ENCODE measurements at regions not wholly inside any gene's neighbourhood (a gene's known extent, or its start where the extent isn't known, plus 50 kb on each side); places are given as distances from the start of the nearest gene placed in this dataset.
"Not testable (repeated sequence)": the region's sequence is repeated elsewhere in the genome, so short reads cannot be mapped to it uniquely, and the experiment has no call there.

DNA sequence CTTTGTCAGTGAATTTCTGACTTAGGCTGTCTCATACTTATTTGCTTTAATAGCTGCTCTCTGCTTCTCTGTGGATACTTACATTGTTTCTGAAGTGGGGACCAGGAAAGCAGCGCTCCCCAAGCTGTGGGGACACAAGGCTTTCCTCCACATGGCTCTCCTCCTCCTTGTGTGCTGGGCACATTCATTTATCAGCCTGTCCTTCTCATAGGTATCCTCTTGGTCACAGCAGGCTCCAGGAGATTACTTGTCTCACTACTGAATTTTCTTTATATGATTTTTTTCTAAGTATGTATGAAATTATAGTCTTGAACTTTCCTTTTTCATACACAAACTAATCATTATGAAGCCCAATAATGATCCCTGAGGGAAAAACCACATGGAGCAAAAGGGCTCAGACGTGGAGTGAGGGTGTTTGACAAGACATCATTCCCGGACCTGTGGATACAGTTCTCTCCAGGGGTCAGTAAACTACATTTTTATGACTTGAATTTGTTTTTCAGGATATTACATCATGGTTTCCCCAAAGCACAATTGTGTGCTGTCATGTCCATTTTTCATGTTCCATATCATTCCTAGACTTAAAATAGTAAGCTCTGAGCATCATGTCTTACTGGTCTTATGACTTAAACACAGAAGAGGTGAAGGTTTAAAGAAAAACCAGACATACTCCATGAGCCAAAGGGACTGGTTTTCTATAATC is 234.5 kb downstream of the PCSK1 start:
- H3K36me3 ChIP-seq (ENCODE audit: insufficient read depth, low read length) = no peaks in the 10 kb centered on the region
- no peak overlapping the region for H2AFZ ChIP-seq (ENCODE audit: low read depth, low read length)
- H3K4me1 ChIP-seq (ENCODE audit: insufficient read depth, low read length) = no peaks in the 10 kb centered on the region
- no peaks in the 10 kb centered on the region for H3K27me3 ChIP-seq (ENCODE audit: insufficient read depth, low read length)
- no peaks in the 10 kb centered on the region for H3K9me3 ChIP-seq (ENCODE audit: low read length)
- no peak overlapping the region for H3K4me3 ChIP-seq (ENCODE audit: low read length)

DNA sequence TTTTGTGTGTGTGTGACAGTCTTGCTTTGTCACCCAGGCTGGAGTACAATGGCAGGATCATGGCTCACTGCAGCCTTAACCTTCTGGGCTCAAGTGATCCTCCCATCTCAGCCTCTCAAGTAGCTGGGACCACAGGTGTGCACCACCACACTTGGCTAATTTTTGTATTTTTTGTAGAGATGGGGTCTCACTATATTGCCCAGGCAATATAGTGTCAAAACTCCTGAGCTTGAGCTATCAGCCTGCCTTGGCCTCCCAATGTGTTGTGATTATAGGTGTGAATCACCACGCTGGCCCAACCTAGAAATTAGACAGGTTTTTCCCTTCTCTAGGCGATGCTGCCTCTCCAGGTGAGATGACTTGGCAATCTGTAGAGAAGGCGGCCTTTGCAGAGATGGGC is 235.3 kb downstream of the PCSK1 start:
- not testable (repeated sequence) for H3K27me3 ChIP-seq (ENCODE audit: insufficient read depth, low read length); H3K4me1 ChIP-seq (ENCODE audit: insufficient read depth, low read length); H3K9me3 ChIP-seq (ENCODE audit: low read length); H2AFZ ChIP-seq (ENCODE audit: low read depth, low read length); H3K4me3 ChIP-seq (ENCODE audit: low read length); H3K36me3 ChIP-seq (ENCODE audit: insufficient read depth, low read length)

DNA sequence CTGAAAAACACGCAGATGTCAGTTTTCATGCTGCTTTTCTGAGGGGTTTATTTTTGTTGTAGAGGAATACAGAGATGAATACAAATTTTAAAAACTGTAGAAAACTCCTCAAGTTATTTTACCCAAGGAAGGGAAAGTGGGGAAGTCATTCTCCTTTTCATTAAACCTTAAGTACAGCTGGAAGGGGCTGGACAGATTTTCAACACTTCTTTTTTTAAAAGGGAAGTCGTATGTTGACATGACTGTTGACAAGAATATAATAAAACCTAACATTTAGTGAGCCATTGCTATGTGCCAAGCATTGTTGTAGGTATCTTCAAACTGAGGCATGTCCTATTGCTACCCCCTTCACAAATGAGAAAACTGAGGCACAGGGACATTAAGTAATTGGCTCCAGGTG is 235.7 kb upstream of the ELL2 start:
- Histone ChIP-seq H3K4me3 (ENCODE audit: low read length) (no peak overlapping the region), H3K4me1 (ENCODE audit: insufficient read depth, low read length) (no peaks in the 10 kb centered on the region), H3K27me3 (ENCODE audit: insufficient read depth, low read length) (no peaks in the 10 kb centered on the region), H2AFZ (ENCODE audit: low read depth, low read length) (no peak overlapping the region), H3K36me3 (ENCODE audit: insufficient read depth, low read length) (no peaks in the 10 kb centered on the region), H3K9me3 (ENCODE audit: low read length) (no peaks in the 10 kb centered on the region)

GRCh38 chr5:96196890-96197289 is 235.2 kb upstream of the ELL2 start:
- no peaks in the 10 kb centered on the region for H3K27me3 ChIP-seq (ENCODE audit: insufficient read depth, low read length)
- no peaks in the 10 kb centered on the region for H3K4me1 ChIP-seq (ENCODE audit: insufficient read depth, low read length)
- no peak overlapping the region for H3K4me3 ChIP-seq (ENCODE audit: low read length)
- no peaks in the 10 kb centered on the region for H3K36me3 ChIP-seq (ENCODE audit: insufficient read depth, low read length)
- H2AFZ ChIP-seq (ENCODE audit: low read depth, low read length) = no peak overlapping the region
- no peaks in the 10 kb centered on the region for H3K9me3 ChIP-seq (ENCODE audit: low read length)

DNA sequence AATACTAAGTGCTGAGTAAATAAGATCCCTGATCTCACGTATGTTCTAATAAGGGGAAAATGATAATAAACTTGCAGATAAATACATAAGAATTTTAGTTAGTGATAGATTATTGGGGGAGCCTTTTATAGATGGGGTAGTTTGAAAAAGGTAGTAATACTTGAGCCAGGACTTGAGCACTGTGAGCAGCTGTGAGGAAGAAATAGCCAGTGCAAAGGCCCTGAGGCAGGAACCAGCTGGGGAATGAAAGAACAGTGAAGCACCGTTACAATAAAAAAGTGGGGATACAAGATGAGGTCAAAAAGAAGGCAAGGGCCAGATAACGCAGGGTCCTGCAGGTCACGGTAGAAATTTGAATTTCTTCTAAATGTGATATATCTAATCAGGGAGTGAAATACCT is 234.8 kb upstream of the ELL2 start:
- H3K27me3 ChIP-seq (ENCODE audit: insufficient read depth, low read length) = no peaks in the 10 kb centered on the region
- H3K4me1 ChIP-seq (ENCODE audit: insufficient read depth, low read length) = no peaks in the 10 kb centered on the region
- H3K4me3 ChIP-seq (ENCODE audit: low read length) = no peak overlapping the region
- no peaks in the 10 kb centered on the region for H3K36me3 ChIP-seq (ENCODE audit: insufficient read depth, low read length)
- no peaks in the 10 kb centered on the region for H3K9me3 ChIP-seq (ENCODE audit: low read length)
- H2AFZ ChIP-seq (ENCODE audit: low read depth, low read length) = no peak overlapping the region

DNA sequence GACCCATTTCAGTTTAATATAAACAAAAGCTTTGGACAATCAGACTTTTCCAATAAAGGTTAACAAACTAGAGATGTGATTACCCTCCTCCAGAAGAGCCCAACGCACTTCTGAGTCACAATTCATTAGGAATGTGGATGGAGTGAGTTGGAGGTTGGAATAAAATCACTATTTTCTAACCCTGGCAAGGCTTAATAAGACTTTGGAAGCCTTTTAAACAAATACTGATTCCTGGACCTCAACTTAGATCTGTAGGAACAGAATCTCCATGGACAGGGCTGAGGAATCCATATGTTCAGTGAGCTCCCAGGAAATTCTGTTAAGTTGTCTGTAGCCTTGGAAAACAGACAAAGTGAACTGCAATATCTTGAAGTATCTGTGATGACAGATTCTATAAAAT is 233.5 kb upstream of the ELL2 start:
- H3K27me3 ChIP-seq (ENCODE audit: insufficient read depth, low read length) = no peaks in the 10 kb centered on the region
- H2AFZ ChIP-seq (ENCODE audit: low read depth, low read length) = no peak overlapping the region
- no peaks in the 10 kb centered on the region for H3K9me3 ChIP-seq (ENCODE audit: low read length)
- H3K36me3 ChIP-seq (ENCODE audit: insufficient read depth, low read length) = no peaks in the 10 kb centered on the region
- H3K4me3 ChIP-seq (ENCODE audit: low read length) = no peak overlapping the region
- no peaks in the 10 kb centered on the region for H3K4me1 ChIP-seq (ENCODE audit: insufficient read depth, low read length)

- Histone ChIP-seq H3K9me3 (ENCODE audit: low read length) (no peaks in the 10 kb centered on the region), H2AFZ (ENCODE audit: low read depth, low read length) (no peak overlapping the region), H3K4me3 (ENCODE audit: low read length) (no peak overlapping the region), H3K27me3 (ENCODE audit: insufficient read depth, low read length) (no peaks in the 10 kb centered on the region), H3K36me3 (ENCODE audit: insufficient read depth, low read length) (no peaks in the 10 kb centered on the region), H3K4me1 (ENCODE audit: insufficient read depth, low read length) (no peaks in the 10 kb centered on the region)
Measured at GRCh38 chr5:96194593-96194992, 232.9 kb upstream of the ELL2 start.

GRCh38 chr5:96193946-96194345 is 232.3 kb upstream of the ELL2 start:
- Histone ChIP-seq H3K9me3 (ENCODE audit: low read length) (no peaks in the 10 kb centered on the region), H3K36me3 (ENCODE audit: insufficient read depth, low read length) (no peaks in the 10 kb centered on the region), H3K4me3 (ENCODE audit: low read length) (no peak overlapping the region), H2AFZ (ENCODE audit: low read depth, low read length) (no peak overlapping the region), H3K27me3 (ENCODE audit: insufficient read depth, low read length) (no peaks in the 10 kb centered on the region), H3K4me1 (ENCODE audit: insufficient read depth, low read length) (no peaks in the 10 kb centered on the region)

- Histone ChIP-seq H3K4me1 (ENCODE audit: insufficient read depth, low read length) (no peaks in the 10 kb centered on the region), H3K27me3 (ENCODE audit: insufficient read depth, low read length) (no peaks in the 10 kb centered on the region), H3K9me3 (ENCODE audit: low read length) (no peaks in the 10 kb centered on the region), H3K36me3 (ENCODE audit: insufficient read depth, low read length) (no peaks in the 10 kb centered on the region), H3K4me3 (ENCODE audit: low read length) (no peak overlapping the region), H2AFZ (ENCODE audit: low read depth, low read length) (no peak overlapping the region)
Measured at GRCh38 chr5:96189987-96190386, 228.3 kb upstream of the ELL2 start.

- H3K27me3 ChIP-seq (ENCODE audit: insufficient read depth, low read length) = no peaks in the 10 kb centered on the region
- no peaks in the 10 kb centered on the region for H3K9me3 ChIP-seq (ENCODE audit: low read length)
- no peak overlapping the region for H3K4me3 ChIP-seq (ENCODE audit: low read length)
- no peaks in the 10 kb centered on the region for H3K36me3 ChIP-seq (ENCODE audit: insufficient read depth, low read length)
- H2AFZ ChIP-seq (ENCODE audit: low read depth, low read length) = no peak overlapping the region
- no peaks in the 10 kb centered on the region for H3K4me1 ChIP-seq (ENCODE audit: insufficient read depth, low read length)
Measured at GRCh38 chr5:96189028-96189826, 227.6 kb upstream of the ELL2 start.

GRCh38 chr5:96187309-96188027 is 225.8 kb upstream of the ELL2 start:
- H2AFZ ChIP-seq (ENCODE audit: low read depth, low read length) = no peak overlapping the region
- no peaks in the 10 kb centered on the region for H3K9me3 ChIP-seq (ENCODE audit: low read length)
- no peaks in the 10 kb centered on the region for H3K36me3 ChIP-seq (ENCODE audit: insufficient read depth, low read length)
- no peaks in the 10 kb centered on the region for H3K27me3 ChIP-seq (ENCODE audit: insufficient read depth, low read length)
- H3K4me1 ChIP-seq (ENCODE audit: insufficient read depth, low read length) = no peaks in the 10 kb centered on the region
- no peak overlapping the region for H3K4me3 ChIP-seq (ENCODE audit: low read length)

DNA sequence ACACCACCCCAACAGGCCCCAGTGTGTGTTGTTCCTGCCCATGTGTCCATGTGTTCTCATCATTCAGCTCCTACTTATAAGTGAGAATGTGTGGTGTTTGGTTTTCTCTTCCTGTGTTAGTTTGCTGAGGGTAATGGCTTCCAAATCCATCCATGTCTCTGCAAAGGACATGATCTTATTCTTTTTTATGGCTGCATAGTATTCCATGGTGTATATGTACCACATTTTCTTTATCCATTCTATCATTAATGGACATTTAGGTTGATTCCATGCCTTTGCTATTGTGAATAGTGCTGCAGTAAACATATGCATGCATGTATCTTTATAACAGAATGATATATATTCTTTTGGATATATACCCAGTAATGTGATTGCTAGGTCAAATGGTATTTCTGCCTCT is 222.9 kb upstream of the ELL2 start:
- H3K4me1 ChIP-seq (ENCODE audit: insufficient read depth, low read length); H2AFZ ChIP-seq (ENCODE audit: low read depth, low read length); H3K9me3 ChIP-seq (ENCODE audit: low read length); H3K36me3 ChIP-seq (ENCODE audit: insufficient read depth, low read length); H3K4me3 ChIP-seq (ENCODE audit: low read length); H3K27me3 ChIP-seq (ENCODE audit: insufficient read depth, low read length): not testable (repeated sequence)

GRCh38 chr5:96180684-96181435 is 219.2 kb upstream of the ELL2 start:
- Histone ChIP-seq H3K9me3 (ENCODE audit: low read length) (no peaks in the 10 kb centered on the region), H3K27me3 (ENCODE audit: insufficient read depth, low read length) (no peaks in the 10 kb centered on the region), H3K36me3 (ENCODE audit: insufficient read depth, low read length) (no peaks in the 10 kb centered on the region), H3K4me1 (ENCODE audit: insufficient read depth, low read length) (no peaks in the 10 kb centered on the region), H2AFZ (ENCODE audit: low read depth, low read length) (no peak overlapping the region), H3K4me3 (ENCODE audit: low read length) (no peak overlapping the region)

All from neuron (in vitro differentiated cells).